T-helper 1 cell treated with Interleukin-12 subunit alpha and Interleukin-12 subunit beta and Interleukin-4 antibody, amounts not matched to agents 30 ng/mL and 1 ng/mL, for 36 hours (primary cell): ENCODE measurements at regions not wholly inside any gene's neighbourhood (a gene's known extent, or its start where the extent isn't known, plus 50 kb on each side); places are given as distances from the start of the nearest gene placed in this dataset.

Source experiments
- intact Hi-C: fragments of 100-400 bp; cut with micrococcal nuclease; formaldehyde crosslinking; loops from one replicate; pipeline ENCODE4 v1.15.1; 2024

- intact Hi-C loops = no loop called here
These were observed 440.7 kb downstream of the DMAC1 start for GRCh38 chr9:7358876-7359275.

GRCh38 chr9:7354704-7355103, 444.9 kb downstream of the DMAC1 start:
- intact Hi-C loops = no loop called here

- intact Hi-C loops = no loop called here
These were observed 450.9 kb downstream of the DMAC1 start for GRCh38 chr9:7348692-7349091.

GRCh38 chr9:7347556-7347955, 452.0 kb downstream of the DMAC1 start:
- intact Hi-C loops = no loop called here

- intact Hi-C loops = no loop called here
These were observed 453.4 kb downstream of the DMAC1 start for GRCh38 chr9:7346144-7346543.

DNA sequence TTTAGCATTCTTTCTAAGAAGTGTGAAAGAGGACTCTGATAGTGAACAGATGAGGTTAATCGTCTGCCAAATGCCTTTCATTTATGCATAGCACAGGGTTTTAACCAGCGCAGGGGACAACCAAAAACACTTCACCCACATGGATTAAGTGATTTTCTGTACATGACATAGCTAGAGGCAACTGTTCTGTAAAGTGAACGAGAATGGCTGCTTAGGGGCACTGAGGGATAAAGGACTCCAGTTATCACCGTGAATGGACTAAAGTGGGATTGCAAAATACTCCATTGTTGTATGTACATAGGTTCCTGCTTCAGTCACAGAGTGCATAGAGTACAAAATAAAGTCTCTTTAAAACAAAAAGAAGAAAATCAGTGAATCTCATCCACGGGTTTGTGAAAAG, 456.8 kb downstream of the DMAC1 start:
- intact Hi-C loops = no loop called here

- intact Hi-C loops = no loop called here
These were observed 457.3 kb downstream of the DMAC1 start for GRCh38 chr9:7342229-7342628.

GRCh38 chr9:7341571-7341970, 458.0 kb downstream of the DMAC1 start:
- intact Hi-C loops = no loop called here

DNA sequence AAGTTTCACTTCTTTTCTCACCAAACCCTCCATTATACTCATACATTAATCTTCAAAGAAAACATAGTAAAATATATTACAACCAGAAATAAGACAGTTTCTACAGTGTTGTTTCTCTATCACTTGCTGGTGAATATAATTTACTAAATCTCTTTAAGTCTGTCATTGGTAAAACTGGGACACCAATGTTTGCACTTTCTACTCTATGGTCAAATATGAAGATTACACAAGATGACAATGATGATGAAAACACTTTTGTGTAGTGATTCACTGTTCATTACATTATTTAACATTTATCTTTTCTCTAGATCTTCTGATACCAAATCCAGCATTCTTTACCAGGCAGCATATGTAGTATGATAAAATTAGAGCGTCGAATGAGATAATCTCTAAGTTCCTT, 459.1 kb downstream of the DMAC1 start:
- intact Hi-C loops = no loop called here

GRCh38 chr9:7338586-7339281, 460.8 kb downstream of the DMAC1 start:
- intact Hi-C loops = no loop called here

DNA sequence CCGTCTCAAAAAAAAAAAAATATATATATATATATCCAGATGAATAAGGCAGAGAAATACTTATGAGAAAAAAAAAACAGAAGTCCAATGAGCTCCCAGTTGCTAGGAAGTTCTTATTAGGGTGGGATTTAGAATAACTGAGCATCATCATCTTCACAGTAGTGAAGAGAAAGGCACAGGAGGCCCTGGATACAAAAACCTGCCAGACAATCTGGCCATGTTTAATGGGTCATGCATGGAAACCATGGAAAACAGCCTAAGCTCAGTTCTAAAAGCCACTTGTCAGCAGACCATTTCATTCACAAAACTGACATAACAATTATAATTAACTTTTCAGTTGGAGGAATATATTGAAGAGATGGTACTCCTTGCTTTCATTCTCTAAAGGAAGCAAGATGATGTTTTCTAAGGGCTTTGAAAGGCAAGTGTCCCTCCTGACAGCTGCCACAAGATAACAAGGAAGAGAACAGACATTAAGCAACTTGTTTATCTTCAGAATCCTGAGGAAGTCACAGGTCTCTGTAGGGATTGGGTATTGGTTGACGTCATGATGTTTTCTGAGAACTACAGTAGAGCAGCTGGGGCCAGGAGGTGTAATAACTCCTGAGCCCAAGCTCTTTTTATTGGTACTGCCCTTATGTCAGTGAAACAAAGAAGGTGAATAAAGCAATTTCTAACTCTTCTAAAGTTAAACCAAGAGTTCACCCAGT, 463.1 kb downstream of the DMAC1 start:
- intact Hi-C loops = no loop called here

DNA sequence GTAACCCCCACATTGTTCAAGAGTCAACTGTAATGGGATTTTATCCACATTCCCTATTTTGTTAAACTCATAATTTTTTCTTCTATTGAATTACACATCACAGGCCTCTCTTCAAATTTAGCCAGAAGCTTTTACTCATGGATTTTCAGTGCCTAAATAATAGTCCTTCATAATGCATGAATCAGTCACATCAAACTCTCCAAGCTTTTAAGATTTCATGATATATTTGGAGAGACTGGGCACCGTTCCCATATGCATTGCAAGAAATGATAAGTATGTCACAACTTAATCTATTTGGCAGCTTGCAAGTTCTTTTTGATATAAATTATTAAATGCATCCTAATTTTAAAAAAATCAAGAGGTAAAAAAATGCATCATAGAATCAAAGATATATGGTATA, 465.9 kb downstream of the DMAC1 start:
- intact Hi-C loops = no loop called here

DNA sequence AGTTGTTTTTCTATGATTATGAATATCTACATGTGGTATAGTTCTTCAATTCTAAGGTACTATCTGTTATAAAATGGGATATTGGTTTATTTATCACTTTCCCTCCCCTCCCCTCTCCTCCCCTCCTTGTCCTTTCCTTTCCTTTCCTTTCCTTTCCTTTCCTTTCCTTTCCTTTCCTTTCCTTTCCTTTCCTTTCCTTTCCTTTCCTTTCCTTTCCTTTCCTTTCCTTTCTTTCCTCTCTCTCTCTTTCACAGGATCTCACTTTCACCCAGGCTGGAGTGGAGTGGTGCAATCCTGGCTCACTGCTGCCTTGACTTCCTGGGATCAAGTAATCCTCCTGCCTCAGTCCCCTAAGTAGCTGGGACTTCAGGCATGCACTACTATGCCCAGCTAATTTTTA, 466.8 kb downstream of the DMAC1 start:
- intact Hi-C loops = no loop called here

DNA sequence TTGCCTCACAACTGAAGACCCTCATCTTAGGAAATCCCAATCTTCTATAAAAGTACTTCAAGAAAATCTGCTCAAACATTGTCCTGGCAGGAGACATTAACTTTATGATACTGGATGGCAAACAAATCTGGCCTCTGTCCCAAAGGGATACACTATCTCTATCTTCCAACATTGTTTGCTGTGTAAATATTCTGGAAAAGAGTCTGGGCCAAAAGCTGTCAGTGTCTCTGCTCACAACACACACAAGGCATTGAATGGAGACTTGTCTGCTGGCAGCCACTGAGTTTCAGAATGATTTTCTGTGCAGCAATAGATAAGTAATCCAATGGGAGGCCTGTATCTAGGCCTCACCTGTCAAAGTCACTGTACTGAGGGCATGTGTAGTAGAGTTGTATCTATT, 471.1 kb downstream of the DMAC1 start:
- intact Hi-C loops = loop anchor here (10.0 kb wide), 1 partner anchor 1896 kb away; no protein-coding TSS in a partner anchor

DNA sequence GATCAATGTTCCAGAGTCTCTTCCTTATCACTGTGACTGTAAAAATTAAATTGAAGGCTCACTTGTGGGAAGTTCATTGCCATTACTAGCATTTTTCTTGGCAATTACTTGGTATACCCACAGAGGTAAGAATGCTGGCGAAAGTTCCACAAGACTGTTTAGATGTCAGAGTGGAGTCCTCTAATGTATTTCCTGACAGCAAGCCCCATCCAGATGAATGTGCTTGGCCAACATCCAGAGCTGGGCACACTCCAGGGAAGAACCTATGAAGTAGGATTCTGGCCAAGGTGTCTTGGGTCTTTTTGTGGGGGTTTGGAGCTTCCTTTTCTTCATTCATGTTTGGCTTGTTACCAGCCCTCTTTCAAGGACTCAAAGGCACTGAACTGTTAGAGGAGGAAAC, 473.6 kb downstream of the DMAC1 start:
- intact Hi-C loops = loop anchor here (10.0 kb wide), 1 partner anchor 1899 kb away; no protein-coding TSS in a partner anchor

DNA sequence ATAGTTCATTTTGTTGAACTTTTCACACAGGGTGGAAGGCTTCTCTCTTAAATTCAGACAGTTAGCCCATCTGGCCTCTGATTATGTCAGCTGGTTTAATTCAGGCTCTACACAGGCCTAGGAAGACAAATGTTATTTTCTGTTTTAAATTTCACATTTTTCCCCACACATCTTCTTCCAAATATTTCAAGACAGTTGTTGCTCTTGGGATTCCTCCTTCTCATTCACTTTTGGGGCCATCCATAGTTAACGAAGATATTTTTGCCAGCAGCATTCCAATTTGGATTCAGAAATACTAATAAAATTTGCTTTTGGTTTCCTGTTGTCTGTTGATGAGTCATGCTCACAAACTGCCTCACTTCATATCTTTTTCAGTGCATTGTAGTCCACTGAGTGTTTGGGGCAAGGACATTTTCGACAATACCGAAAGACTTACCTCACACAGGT, 475.4 kb downstream of the DMAC1 start:
- intact Hi-C loops = loop anchor here (10.0 kb wide), 1 partner anchor 1901 kb away; no protein-coding TSS in a partner anchor

- intact Hi-C loops = loop anchor here (10.0 kb wide), 1 partner anchor 1904 kb away; no protein-coding TSS in a partner anchor
These were observed 478.7 kb downstream of the DMAC1 start for GRCh38 chr9:7320841-7321240.

DNA sequence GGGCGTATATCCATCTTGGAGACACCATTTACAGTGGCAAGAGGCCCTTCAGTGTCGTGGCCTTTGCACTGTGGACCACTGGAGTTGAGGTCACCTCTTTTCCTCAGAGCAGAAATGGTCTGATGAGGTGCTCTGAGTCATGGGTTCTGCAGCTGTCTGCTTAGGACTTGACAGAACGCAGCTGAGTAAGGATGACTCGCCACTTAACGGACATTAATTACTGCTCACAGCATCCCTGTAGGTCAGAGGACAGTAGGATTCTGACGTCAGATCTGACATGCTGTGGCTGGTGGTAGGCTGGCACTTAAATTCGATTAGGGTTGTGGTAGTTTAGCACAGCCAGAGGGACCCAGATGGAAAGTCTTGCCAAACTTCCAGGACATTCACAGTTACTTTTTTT, 479.4 kb downstream of the DMAC1 start:
- intact Hi-C loops = loop anchor here (10.0 kb wide), 1 partner anchor 1905 kb away; no protein-coding TSS in a partner anchor

- intact Hi-C loops = no loop called here
These were observed 480.7 kb downstream of the DMAC1 start for GRCh38 chr9:7318920-7319319.

- intact Hi-C loops = no loop called here
These were observed 482.6 kb downstream of the DMAC1 start for GRCh38 chr9:7316967-7317366.

DNA sequence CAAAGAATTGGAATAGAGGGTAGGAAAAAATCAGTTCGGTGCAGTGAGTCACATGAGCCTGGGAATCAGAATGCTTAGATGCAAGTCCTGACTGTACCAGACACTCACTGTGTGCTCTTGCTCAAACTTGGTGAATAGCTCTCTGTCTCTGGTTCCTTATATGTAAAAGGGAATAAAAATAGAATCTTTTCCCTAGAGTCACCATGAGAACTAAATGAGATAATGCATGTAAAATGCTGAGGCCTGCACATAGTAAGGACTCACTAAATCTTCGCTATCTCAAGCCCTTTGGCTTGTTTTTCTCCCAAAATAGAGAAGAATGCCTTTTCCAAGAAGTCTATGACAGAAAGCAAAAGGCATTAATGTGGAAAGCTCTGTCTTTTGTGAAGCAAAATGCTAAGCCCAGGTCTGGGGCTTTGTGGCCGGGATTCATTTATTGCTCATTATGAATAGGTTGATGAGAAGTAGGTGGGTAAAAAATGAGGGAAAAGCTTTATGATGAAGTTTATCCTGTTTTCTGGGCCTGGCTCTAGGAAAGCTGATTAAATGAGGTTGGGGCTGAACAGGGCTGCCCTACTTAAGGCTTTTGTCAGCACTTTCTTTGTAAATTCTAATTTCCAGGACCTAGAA, 483.3 kb downstream of the DMAC1 start:
- intact Hi-C loops = no loop called here

DNA sequence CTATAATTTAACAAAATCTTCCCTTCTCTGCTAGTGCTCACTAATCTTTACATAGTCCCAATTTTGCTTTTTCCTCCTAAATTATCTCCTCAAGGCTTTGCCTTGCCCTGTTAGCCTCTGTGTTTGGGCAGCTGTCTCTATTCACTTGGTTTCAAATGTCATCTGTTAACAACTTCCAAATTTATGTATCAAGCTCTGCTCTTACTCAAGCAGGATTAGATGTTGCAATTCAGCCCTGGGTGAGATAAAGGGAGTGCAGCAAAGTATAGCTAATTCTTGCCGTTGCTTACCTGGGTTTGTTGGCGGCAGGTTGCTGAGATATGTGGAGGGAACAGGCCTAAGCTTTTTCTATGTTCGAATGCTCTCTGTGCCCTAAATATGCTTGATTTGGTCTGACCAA, 483.8 kb downstream of the DMAC1 start:
- intact Hi-C loops = no loop called here
